Adrenal gland (tissue), 9 donors: ENCODE measurements at regions not wholly inside any gene's neighbourhood (a gene's known extent, or its start where the extent isn't known, plus 50 kb on each side); places are given as distances from the start of the nearest gene placed in this dataset.

Source experiments
- DNase-seq, 7 donors: peaks; one replicate each; pipeline ENCODE4 v3.0.0-alpha.2; 2019 to 2020
- H3K27ac ChIP-seq, 5 donors: fragments of 200-600 bp; sonication (generic) in 4 of 5; 1 replicate in 3 of 5; 2 replicates in 2 of 5; pipeline versions ENCODE4 v1.5.1 to v1.8.0; 2016 to 2020; ENCODE audit warnings: mild to moderate bottlenecking in 1 of 5
- H3K27me3 ChIP-seq: fragments of 200-600 bp; 2 replicates; pipeline ENCODE4 v1.8.0; 2021
- H3K36me3 ChIP-seq, 2 donors: fragments of 200-600 bp; replicated peaks in 1 of 2; 1 replicate in 1 of 2; 2 replicates in 1 of 2; pipeline versions ENCODE4 v1.5.1 to v1.8.0; 2018 to 2022
- H3K4me1 ChIP-seq, 2 donors: fragments of 200-600 bp; replicated peaks in 1 of 2; 1 replicate in 1 of 2; 2 replicates in 1 of 2; pipeline versions ENCODE4 v1.5.1 to v1.8.0; 2018 to 2021
- H3K4me3 ChIP-seq, 4 donors: fragments of 200-600 bp; sonication (generic) in 3 of 4; one replicate each; pipeline ENCODE4 v1.5.1; 2016 to 2018
- H3K9me3 ChIP-seq, 3 donors: fragments of 200-600 bp; sonication (generic) in 1 of 3; replicated peaks in 1 of 3; 1 replicate in 2 of 3; 2 replicates in 1 of 3; pipeline versions ENCODE4 v1.5.1 to v1.8.0; 2016 to 2021
- POLR2A ChIP-seq, 2 donors: fragments of 450-650 bp; IDR thresholded peaks; one replicate each; pipeline ENCODE4 v1.6.1; 2017; ENCODE audit warnings: antibody characterized with exemption in 2 of 2, mild to moderate bottlenecking in 2 of 2, moderate library complexity in 1 of 2
- WGBS, 4 donors: extraction: QIAGEN DNeasy Blood & Tissue Kit in 2 of 4; methylation state at CpG; one replicate each; pipeline versions ENCODE4 v1.1.5 to v1.1.7; 2013 to 2017; 5-methylcytosine and 5-hydroxymethylcytosine counted together
- intact Hi-C, 2 donors: fragments of 100-400 bp; cut with DNase I; formaldehyde crosslinking; loops; one replicate each; pipeline versions ENCODE4 v1.14.1 to v1.15.0; 2022 to 2023
- TF ChIP-seq, protein P1 (sequence below), 6 experiments: fragments of 450-650 bp in 4 of 6; fragments of 200-600 bp in 2 of 6; sonication (generic) in 1 of 6; IDR thresholded peaks; 1 replicate in 5 of 6; 2 replicates in 1 of 6; pipeline versions ENCODE4 v1.5.1 to v1.8.0; 2016 to 2021; ENCODE audit warnings: antibody characterized with exemption in 6 of 6, mild to moderate bottlenecking in 2 of 6, moderate library complexity in 1 of 6
- donor health status: healthy with polysubstance abuse.
- donor health status: Bipolar disorder and iron deficiency.
- donor health status: DM: yes; HTN: yes; CAD: no.
- donor health status: DM: no; HTN: no; CAD: no.
- donor health status: DM: no; HTN: no; CAD: no.

DNA sequence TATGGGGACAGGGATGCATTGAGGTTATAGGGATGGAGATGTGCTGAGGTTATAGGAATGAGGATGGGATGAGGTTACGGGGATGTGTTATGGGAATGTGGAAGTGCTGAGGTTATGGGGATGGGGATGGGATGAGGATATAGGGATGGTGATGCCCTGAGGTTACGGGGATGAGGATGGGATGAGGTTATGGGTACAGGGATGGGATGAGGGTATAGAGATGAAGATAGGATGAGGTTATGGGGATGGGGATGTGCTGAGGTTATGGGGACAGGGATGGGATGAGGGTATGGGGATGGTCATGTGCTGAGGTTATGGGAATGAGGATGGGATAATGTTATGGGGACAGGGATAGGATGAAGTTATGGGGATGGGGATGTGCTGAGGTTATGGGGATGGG is 542.8 kb downstream of the CDH26 start:
- Histone ChIP-seq H3K27me3 (no peaks in the 10 kb centered on the region), H3K9me3 (no peaks in the 10 kb centered on the region), H3K27ac (no peak overlapping the region), H3K36me3 (no peaks in the 10 kb centered on the region), H3K4me3 (no peak overlapping the region), H3K4me1 (no peaks in the 10 kb centered on the region)
- no peak for DNase-seq
- TF ChIP-seq POLR2A (IDR thresholded peaks at IDR 0.05): no peak
- TF ChIP-seq, protein P1, sequence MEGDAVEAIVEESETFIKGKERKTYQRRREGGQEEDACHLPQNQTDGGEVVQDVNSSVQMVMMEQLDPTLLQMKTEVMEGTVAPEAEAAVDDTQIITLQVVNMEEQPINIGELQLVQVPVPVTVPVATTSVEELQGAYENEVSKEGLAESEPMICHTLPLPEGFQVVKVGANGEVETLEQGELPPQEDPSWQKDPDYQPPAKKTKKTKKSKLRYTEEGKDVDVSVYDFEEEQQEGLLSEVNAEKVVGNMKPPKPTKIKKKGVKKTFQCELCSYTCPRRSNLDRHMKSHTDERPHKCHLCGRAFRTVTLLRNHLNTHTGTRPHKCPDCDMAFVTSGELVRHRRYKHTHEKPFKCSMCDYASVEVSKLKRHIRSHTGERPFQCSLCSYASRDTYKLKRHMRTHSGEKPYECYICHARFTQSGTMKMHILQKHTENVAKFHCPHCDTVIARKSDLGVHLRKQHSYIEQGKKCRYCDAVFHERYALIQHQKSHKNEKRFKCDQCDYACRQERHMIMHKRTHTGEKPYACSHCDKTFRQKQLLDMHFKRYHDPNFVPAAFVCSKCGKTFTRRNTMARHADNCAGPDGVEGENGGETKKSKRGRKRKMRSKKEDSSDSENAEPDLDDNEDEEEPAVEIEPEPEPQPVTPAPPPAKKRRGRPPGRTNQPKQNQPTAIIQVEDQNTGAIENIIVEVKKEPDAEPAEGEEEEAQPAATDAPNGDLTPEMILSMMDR (IDR thresholded peaks at IDR 0.05): no peak
- WGBS, 4 donors: 82 to 96% (median 88%) methylated on average over 2 of the region's 2 CpGs
- intact Hi-C loops: no loop called here

DNA sequence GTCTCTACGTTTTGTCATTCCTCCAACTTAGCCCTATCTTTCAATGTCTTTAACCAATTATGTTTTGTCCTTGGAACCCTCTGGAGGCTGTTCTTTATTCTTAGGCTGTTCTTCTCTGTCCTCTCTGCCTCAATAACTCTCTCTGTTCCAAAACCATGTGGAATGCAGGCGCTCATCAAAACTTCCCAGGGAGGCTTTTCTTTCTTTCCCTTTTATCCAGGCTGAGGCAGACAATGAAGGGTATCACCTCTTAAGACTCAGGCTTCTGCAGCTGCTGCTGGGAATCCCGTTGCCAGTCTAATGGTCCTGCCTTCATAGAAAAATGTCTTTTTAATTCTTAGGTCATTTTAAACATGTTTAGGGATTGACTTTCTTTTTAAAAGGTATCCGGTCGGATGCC is 544.7 kb downstream of the CDH26 start:
- intact Hi-C loops: no loop called here

DNA sequence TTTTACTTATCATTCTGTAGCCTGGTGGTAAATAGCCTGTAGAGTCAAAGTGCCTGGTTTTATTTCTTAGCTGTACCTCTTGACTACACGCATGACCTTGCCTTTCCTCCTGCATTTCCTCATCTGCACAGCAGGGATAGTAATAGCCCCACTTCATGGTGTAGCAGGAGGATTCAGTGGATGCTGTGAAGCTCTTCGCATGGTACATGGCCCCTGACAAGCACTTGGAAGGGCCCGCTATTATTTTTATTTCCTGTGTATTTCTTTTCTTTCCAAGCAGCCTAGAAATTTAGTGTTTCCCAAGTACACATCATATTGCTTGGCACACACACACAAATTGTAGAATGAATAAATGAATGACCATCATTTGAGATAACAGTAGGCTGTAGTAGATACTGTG is 547.2 kb downstream of the CDH26 start:
- no peaks in the 10 kb centered on the region for H3K4me1 ChIP-seq
- no peak overlapping the region for H3K27ac ChIP-seq
- 31 to 61% (median 55%) methylated on average over 3 of the region's 3 CpGs for WGBS, 4 donors
- intact Hi-C loops: no loop called here
- no peaks in the 10 kb centered on the region for H3K36me3 ChIP-seq
- TF ChIP-seq POLR2A (IDR thresholded peaks at IDR 0.05): no peak
- TF ChIP-seq, protein P1 (IDR thresholded peaks at IDR 0.05): no peak
- no peaks in the 10 kb centered on the region for H3K27me3 ChIP-seq
- H3K4me3 ChIP-seq: no peak overlapping the region
- no peak for DNase-seq
- no peaks in the 10 kb centered on the region for H3K9me3 ChIP-seq

More for the DNA sequence above, 544.7 kb downstream of the CDH26 start:
- Histone ChIP-seq H3K9me3 (no peaks in the 10 kb centered on the region), H3K4me3 (no peak overlapping the region), H3K27me3 (no peaks in the 10 kb centered on the region), H3K4me1 (no peaks in the 10 kb centered on the region), H3K36me3 (no peaks in the 10 kb centered on the region), H3K27ac (no peak overlapping the region)
- 74 to 81% (median 77%) methylated on average over 5 of the region's 5 CpGs for WGBS, 4 donors
- DNase-seq: no peak
- TF ChIP-seq, protein P1 (IDR thresholded peaks at IDR 0.05): no peak
- TF ChIP-seq POLR2A (IDR thresholded peaks at IDR 0.05): no peak

DNA sequence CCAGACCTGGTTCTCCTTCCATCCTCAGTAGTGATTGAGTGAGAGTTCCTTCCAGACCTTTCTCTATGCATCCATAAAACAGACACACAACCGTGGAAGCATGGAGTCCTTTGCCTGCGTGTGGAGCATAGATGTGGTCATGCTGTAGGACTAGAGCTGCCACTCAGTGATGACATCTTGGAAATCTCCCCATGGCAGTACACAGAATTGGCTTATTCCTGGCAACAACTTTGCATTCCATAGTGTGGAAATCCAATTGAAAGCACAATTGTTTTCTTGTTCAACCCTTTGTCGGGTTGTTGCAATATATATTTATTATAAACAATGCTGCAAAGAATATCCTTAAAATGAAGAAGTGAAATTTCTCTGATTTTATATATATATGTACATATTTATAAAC is 547.8 kb downstream of the CDH26 start:
- Histone ChIP-seq H3K4me1 (no peaks in the 10 kb centered on the region), H3K27ac (no peak overlapping the region), H3K27me3 (no peaks in the 10 kb centered on the region), H3K36me3 (no peaks in the 10 kb centered on the region), H3K4me3 (no peak overlapping the region), H3K9me3 (no peaks in the 10 kb centered on the region)
- no peak for TF ChIP-seq POLR2A (IDR thresholded peaks at IDR 0.05)
- TF ChIP-seq, protein P1 (IDR thresholded peaks at IDR 0.05): no peak
- DNase-seq: no peak
- intact Hi-C loops: no loop called here
- WGBS, 4 donors: 82 to 92% (median 85%) methylated on average over 3 of the region's 3 CpGs
